HG03196 (cell line): ENCODE measurements at regions not wholly inside any gene's neighbourhood (a gene's known extent, or its start where the extent isn't known, plus 50 kb on each side); places are given as distances from the start of the nearest gene placed in this dataset.
"Not testable (repeated sequence)": the region's sequence is repeated elsewhere in the genome, so short reads cannot be mapped to it uniquely, and the experiment has no call there.

Experiments used
- ATAC-seq: cut with Tn5 transposase; IDR thresholded peaks from one replicate; pipeline ENCODE4 v1.9.1; 2021; ENCODE audit not compliant: unreplicated experiment

DNA sequence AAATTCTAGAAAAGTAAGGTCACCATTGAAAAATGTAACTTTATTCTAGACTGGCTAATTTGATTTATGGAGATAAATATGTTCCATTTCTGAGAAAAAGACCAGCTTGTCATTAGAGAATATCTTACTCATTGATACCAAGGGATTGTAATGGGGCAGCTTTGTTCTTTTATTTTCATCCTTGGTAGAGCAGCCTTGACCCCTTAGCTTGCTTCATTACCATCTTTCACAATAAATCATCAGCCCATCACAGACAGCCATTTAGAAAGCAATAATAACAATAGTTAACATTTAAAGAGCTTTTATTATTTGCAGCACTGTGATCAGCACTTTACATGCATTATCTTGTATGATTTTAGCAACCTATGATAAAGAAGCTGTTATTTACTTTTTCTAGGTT lies 253.6 kb downstream of the C3orf38 start:
- no peak for ATAC-seq

DNA sequence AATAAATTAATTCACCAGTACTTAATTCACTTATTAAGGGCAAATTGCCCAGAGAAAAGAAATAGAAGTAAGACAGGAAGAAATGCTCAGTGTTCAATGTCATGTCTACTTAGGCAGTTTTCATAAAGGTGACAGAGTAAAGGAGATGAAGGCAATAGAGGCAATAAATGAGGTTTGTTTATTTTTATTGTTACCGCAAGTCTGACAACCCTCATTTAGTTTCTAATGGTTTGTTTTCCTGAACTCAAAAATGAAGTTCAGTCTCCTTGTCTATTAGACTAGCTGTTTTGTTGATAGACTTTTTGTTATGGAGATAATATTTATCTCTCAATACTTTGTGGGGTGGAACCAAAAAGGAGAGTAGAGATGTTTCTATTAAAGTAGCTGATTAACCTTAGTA lies 258.3 kb downstream of the C3orf38 start:
- no peak for ATAC-seq

DNA sequence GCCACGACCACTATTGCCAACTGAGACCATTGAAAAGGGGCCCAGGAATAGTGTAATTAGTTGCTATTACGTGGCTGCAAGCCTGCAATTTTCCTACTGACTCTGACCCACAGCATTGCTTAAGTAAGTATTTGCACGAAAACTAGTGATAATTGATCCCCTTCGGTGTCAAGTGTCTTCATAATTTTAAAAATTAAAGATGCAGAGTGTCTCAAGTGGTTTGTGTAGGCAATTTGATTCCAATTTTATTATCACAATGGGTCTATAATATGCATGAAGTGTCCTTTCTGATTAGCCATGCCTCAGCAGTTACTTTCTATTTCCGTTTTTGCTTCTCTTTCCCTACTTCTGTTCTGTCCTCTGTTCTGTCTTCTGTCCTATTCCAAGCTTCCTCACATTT lies 259.2 kb downstream of the C3orf38 start:
- no peak for ATAC-seq

DNA sequence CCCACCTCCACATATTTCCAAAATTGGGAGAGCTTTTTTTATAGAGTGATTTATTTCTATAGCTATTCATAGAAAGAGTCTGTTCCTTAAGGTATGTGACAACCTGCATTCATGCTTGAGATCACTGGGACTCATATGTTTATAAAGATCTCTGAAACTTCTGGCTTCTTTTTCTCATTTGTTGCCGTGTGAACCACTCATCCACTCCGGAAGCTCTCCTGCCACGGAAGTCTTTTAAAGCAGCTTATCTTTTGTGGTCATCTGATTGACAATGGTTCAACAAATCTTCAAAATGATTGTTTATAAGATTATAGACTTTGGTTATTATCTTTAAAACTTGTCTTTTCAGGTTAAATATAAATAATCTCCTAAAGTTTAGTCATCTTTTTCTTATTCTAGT lies 260.5 kb downstream of the C3orf38 start:
- ATAC-seq, result no peak

DNA sequence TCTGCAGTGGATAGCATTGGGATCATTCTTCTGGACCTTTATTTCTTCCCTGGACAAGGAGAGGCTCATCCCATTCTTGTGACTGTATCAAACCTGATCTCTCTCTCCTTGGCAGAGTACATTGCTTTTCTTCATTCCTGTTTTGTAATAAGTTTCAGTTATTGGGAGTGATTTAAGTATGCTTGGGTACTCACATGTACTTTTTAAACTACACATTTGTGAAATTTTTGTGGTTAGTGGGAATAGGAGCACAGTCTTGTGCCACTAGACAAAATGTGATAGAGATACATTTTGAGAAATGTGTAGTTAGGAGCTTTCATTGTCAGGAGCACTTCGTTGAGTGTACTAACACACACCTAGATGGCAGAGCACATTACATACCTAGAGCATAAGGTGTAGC lies 262.6 kb downstream of the C3orf38 start:
- ATAC-seq, result no peak

DNA sequence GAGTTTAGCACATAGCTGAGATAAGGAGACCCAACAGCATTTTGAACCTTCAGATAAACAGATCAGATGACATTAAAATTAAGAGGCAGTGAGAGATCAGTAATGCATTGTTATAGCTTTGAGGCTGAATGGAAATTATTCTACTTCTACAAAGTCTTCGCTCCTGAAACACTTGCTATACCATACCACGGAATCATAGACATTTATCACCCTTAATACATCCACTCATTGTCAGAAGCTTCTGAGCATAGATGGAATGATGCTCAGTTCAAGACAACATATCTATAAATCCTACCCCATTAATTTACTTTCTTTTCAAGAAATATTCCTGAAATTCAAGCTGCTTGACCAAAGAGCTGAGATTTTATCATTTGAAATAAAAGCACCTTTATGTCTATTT lies 266.7 kb downstream of the C3orf38 start:
- no peak for ATAC-seq

DNA sequence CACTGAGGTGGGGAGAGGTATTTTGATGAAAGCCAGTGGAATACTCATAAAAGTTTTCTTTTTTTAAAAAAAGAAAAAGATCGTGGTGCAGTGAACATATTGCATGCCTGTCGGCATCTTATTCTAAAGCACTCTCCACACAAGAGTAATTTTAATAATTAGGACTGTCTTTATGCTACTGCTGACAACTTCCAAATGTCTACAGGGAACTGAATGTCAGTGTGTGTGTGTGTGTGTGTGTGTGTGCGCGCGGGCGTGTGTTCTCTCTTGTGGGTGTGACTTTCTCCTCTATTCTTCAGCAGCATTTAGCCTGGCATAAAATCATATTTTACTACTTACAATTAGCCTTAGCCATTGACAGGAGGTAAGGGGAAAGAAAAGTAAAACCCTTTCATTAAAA lies 268.5 kb downstream of the C3orf38 start:
- no peak for ATAC-seq

DNA sequence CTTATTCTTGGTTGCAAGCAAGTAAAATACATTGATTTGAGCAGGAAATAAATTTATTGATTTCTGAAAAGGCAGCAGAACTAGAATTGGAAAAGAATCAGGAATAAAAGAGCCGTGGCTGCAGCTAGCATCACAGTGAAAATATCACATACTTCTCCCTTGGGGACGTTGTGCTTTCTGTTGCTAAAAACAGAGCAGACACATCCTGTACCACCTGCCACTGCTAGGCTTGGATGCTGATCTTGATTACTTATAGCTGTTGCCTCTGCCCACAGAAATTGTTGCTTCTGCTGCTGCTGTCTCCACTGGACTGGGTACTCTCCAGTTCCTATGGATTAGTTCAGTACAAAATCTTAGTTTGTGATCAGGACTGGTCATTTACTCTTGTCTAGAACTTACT lies 283.8 kb downstream of the C3orf38 start:
- peak; percentile 100 for ATAC-seq

DNA sequence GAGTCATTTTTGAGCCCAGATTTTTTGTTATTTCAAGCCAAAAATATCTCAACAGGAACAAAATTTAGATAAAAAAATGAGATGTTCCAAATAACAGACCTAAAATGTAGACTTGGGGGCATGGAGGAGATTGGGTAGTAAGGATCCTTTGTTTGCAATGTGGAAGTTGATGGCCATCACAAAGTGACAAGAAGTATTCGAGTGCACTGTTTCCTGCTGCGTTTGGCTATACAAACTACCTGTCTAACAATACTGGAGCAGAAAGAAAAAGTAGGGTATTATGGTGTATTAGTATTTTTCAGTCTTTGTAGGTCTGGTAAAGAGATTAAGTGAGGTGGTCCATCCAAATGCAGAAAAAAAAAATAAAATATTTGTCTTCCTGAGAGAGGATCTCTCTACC lies 284.2 kb downstream of the C3orf38 start:
- no peak for ATAC-seq

DNA sequence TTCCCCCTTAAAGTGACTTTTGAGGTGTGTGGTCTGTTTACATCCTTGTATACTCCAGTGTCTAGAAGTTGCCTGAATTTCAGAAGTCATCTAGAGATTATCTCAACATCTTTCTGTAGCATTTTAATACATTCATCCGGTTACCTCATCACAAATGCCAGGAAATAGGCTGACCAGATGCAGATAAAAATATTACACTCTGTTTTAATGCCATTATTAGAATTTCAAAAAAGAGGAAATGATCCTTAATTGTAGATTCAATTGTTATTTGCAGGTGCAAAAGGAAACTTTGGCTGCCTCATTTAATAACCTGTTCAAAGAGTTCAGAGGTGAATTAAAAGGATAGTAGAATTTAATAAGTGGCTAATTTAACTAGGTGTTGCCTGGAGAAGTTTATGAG lies 290.9 kb downstream of the C3orf38 start:
- ATAC-seq, result no peak

DNA sequence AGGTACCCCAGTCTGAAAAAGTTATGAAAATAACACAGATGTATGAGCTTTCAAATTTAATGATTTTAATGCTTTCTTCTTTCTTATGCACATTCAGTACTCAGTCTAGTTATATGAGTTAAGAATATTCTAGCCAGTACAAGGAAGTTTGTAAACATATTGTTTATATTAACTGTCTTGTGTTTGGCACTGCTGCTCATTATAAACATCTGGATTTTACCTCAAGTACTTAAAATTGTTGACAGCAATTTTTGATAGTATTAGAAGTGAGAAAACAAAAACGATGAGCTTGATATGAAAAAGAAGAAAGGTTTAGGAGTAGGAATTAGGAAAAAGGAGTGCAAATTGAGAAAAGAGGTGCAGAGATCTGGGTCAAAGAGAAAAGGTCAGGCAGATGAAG lies 293.3 kb downstream of the C3orf38 start:
- ATAC-seq, result no peak

DNA sequence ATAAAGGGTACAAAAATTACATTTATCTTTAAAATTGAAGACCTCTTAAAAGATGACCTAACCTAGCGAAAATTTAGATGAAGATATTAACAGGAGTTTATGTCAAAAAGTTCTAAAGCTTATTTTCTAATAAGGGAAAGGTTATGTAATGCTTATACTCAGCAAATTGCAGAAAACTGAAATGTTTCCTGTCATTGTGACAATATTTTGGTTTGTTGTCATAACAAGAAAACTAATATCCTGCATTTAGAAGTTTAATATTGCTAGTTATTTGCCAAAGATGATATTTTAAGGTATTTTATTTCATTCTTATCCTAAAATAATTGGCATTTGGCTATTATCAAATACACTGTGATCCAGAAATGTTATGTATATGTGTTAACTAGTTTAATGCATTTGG lies 294.5 kb downstream of the C3orf38 start:
- ATAC-seq, result no peak

DNA sequence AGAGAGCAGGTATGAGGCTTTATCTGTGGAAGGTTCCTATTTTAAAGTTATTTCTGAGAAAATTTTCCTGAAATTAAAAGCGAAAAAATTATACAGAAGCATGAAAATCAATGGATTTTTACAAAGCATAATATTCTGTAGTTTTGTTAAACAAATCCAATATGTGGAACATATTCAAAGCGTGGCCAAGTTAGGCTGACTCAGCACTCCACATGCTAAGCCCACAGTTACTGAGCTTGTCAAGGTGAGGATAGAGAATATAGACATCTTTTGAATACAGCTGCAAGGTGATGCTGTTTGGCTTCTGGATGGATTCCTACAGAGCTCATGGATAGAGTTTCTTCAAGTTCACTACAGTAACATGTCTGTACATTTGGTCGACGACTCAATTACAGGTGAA lies 302.5 kb downstream of the C3orf38 start:
- ATAC-seq, result no peak

DNA sequence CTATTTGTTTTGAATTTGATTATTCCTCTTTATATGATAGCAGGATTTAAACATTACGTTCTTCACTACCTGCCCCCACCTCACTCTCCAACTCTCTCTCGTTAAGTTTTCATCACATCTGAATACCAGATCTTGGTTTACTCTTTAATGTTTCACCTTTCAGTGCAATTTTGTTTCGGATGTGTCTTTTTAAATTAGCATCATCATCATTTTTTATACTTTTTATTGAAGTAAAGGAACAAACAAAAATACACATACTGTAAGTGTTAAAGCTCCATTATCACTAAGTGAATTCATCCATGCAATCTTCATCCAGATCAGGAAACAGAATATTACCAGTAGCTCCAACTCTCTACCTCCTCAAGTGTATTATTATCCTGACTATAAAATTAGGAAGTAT lies 310.6 kb downstream of the C3orf38 start:
- ATAC-seq, result no peak

DNA sequence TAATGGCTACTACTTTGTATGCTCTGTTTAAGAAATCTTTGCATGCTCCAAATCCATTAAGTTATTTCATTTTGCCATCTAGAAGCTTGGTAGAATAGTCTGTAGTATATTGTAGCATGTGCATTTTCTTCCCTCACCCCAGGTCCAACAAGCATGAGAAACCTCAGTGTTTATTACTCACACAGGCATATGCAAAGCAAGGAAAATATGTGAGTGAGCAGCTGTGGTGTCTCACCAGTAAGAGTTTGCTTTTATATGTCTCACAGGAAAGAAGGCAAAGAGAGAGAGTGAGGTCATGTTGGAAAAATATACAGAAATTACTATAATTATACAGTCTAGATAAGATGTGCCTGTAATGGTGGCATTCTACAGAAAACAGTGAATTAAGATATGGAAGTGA lies 312.5 kb downstream of the C3orf38 start:
- no peak for ATAC-seq

DNA sequence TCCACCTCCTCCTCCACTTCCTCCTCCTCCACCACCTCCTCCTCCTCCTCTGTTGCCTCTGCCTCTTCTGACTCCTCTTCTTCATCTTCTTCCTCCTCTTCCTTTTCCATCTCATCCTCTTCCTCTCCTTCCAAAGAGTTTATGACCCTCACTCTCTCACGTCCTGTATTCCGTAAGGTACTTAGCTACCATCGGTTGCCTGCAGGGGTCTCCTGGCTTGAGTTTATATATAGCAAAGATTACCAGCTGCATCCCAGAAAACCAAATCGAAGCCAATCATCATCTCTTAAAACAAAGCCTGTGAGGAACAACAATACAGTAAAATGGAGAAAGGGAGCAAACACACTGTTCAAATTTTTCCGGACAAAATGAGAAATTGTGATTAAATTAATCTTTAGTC lies 317.4 kb downstream of the C3orf38 start:
- ATAC-seq, result no peak

DNA sequence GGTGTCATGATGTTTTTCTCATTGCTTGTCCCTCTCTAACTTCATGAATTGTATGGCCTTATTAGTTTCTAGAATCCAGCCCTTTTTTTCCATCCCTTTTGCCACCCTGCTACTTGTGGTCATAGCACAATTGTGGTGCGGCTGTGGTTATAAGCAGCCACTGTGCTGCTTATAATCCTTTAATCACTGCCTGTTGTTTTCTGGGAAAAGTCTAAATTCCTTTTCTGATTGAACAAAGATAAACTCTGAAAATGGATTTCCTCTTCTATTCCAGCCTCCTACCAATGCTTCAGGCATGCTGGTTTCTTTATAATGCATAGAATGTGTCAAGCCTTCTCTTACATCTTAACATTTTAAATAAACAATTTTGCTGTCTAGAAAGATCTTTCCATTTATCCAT lies 319.5 kb downstream of the C3orf38 start:
- no peak for ATAC-seq

DNA sequence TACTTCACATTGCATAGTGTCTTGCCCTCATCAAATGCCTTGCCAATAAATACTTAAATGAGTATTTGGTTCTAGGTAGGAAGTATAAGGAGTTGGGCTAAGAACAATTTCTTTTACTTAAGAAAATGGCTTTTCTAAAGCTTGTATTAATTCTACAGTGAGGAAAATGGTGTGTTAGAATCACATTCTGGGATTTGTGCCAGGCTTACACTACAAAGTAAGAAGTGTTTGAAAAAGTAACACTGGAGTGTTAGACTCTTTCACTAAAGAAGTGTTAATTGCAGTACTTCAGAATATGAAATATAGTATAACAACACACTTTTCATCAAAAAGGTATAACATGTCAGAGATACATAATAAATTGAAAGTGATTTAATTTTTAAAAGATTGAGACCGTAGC lies 328.7 kb downstream of the C3orf38 start:
- ATAC-seq, result no peak

DNA sequence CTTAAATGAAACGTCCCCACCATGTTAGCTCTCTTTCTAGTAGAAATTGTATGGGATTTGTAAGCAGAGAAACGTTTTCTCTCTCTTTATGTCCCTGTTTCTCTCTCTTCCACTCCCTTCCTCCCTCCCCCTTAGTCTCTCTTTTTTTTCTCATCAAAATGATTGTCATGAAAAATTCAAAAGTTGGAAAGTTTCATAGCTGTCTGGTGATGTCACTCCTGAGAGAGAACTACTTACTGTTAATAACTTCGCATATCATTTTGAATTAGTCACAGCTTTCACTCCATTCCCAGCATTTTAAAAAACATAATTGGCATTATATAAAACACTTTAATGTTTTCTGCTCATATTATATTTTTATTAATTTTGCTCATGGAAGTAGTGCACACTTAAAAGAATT lies 331.1 kb downstream of the C3orf38 start:
- no peak for ATAC-seq

DNA sequence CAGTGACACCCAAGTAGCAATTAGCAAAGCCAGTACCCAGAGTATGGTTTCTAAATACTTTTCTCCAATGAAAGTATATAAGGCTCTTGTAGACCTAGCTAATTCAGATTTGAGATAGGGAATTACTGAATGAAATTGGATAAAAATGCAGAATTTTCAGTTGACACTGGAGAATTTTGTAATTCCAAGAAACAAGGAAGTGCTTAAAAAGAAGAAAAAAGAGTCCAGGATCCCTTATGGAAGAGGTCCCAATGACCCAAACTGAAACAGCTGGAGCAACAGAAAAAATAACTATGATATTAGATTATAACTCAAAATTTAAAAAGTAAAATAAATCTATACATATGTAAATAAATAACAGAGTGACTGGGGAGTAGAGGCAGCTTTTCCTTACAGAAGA lies 335.2 kb downstream of the C3orf38 start:
- ATAC-seq, result no peak

DNA sequence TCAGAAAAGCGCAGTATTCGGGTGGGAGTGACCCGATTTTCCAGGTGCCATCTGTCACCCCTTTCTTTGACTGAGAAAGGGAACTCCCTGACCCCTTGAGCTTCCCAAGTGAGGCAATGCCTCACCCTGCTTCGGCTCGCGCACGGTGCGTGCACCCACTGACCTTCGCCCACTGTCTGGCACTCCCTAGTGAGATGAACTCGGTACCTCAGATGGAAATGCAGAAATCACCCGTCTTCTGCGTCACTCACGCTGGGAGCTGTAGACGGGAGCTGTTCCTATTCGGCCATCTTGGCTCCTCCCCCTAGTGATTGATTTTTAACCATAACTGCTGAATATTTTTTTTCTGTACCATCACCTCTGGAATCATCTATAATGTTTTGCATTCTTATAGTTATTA lies 359.1 kb downstream of the C3orf38 start:
- not testable (repeated sequence) for ATAC-seq

DNA sequence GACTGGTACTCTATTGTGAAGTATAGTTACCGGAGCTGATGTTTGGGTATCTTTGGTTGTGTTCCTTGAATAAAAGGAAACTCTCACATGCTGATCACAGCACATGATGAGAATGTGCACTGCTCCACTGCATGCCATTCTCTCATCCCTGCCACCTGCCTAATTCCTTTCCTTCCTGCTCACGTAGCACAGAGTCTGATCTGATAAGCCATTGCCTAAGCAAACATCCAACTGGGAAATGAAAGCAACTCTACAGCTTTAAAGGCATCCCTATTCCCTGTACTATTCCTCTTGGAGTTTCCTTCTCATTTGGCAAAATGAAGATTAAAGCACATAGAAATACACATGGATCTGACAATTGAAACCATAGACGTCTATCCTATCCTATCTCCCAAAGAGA lies 359.8 kb downstream of the C3orf38 start:
- no peak for ATAC-seq

DNA sequence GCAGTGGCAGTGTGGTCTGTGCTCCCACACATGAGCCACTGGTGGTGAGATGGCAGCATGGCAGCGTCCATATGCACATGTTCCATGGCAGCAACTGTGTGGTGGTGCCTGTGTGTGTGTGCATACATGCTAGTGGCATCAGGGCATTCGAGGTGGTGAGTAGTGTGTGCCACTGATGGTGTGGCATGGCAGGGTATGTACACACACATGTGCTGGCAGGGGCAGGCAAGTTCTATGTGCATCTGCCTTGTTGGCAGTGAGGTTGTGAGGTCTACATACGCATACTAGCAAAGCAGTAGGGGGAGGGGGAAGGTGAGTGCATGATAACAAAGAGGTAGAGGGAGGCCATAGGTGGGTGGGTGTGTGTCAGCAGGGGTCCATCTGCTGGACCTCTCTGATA lies 378.7 kb downstream of the C3orf38 start:
- ATAC-seq, result no peak

DNA sequence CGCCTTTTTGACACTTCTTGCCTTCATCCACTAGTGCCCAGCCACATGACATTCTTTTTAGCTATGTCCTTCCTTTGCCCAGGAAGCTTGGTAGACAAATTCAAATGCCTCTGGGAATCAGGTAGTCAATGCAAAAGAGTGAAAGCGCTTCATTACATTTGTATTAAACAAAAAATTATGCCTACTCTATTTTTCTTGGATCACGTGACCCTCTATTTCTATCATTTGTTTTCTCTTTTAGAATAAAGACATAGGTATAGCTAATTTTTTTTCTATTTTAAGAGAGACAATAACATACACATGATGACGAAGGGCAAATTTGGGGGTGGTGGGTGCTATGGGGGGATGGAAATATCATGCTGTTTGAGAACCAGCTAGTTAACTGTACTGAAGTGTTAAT lies 384.8 kb downstream of the C3orf38 start:
- no peak for ATAC-seq
